MCF 10A (cell line): ENCODE measurements at regions not wholly inside any gene's neighbourhood (a gene's known extent, or its start where the extent isn't known, plus 50 kb on each side); places are given as distances from the start of the nearest gene placed in this dataset.

ENCODE experiments used
- BruUV-seq: library from RNA; stranded (reverse); fragments of 400-500 nt; replicated peaks from 2 replicates; lab custom pipeline; 2021; lab: Mats Ljungman, UMichigan
- CTCF ChIA-PET: fragments of 300-600 bp; sonication (Branson Sonifier 250); formaldehyde crosslinking; extraction: SDS; loops from one replicate; lab custom pipeline; 2021; ENCODE audit warnings: antibody characterized with exemption, inconsistent platforms; lab: Yijun Ruan, JAX
- POLR2A ChIA-PET: fragments of 300-600, 350-650 bp; sonication (Branson Sonifier 250); formaldehyde crosslinking; extraction: SDS; loops from one replicate; lab custom pipeline; 2020; ENCODE audit warnings: antibody characterized with exemption, inconsistent platforms; lab: Yijun Ruan, JAX
- DNase-seq: peaks from one replicate; pipeline ENCODE4 v3.0.0-alpha.2; 2018; ENCODE audit not compliant: unreplicated experiment
- H3K27ac Mint-ChIP-seq: one replicate; pipeline ENCODE4 v1.8.0; 2022; ENCODE audit warnings: mild to moderate bottlenecking, low read depth, mixed read lengths; ENCODE audit not compliant: unreplicated experiment
- H3K27me3 Mint-ChIP-seq: one replicate; pipeline ENCODE4 v1.8.0; 2022; ENCODE audit warnings: mixed read lengths; ENCODE audit not compliant: insufficient read depth, unreplicated experiment
- H3K36me3 Mint-ChIP-seq: one replicate; pipeline ENCODE4 v1.8.0; 2022; ENCODE audit warnings: mild to moderate bottlenecking, moderate library complexity, mixed read lengths; ENCODE audit not compliant: insufficient read depth, unreplicated experiment
- H3K4me1 Mint-ChIP-seq: one replicate; pipeline ENCODE4 v1.8.0; 2022; ENCODE audit warnings: mixed read lengths; ENCODE audit not compliant: insufficient read depth, unreplicated experiment
- H3K4me3 Mint-ChIP-seq: one replicate; pipeline ENCODE4 v1.8.0; 2022; ENCODE audit warnings: mild to moderate bottlenecking, moderate library complexity, mixed read lengths; ENCODE audit not compliant: unreplicated experiment
- H3K9me3 Mint-ChIP-seq: one replicate; pipeline ENCODE4 v1.8.0; 2022; ENCODE audit warnings: mixed read lengths; ENCODE audit not compliant: unreplicated experiment
- intact Hi-C: fragments of 100-400 bp; cut with micrococcal nuclease; formaldehyde crosslinking; loops from 2 replicates; pipeline ENCODE4 v1.14.1; 2022
- TF ChIP-seq, protein P1 (sequence below): fragments of 200-600 bp; IDR thresholded peaks from one replicate; pipeline ENCODE4 v1.8.0; 2022; ENCODE audit warnings: antibody characterized with exemption, mild to moderate bottlenecking; ENCODE audit not compliant: unreplicated experiment

DNA sequence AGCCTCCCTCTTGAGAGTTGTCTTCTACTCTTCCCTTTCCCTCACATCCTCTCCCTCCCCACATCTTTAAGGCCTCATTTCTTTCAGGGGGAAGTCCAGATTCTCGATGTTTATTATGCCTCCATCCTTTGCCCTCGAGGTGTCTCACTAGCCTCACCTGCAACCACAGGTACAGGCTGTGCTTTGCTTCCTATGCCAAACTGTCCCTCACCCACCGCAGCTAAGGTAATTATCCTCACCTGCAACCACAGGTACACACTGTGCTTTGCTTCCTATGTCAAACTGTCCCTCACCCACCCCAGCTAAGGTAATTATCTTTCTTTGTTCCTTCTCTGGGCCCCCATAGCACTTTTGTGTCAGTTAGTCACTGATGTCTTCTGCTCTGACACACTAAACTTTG, 328.1 kb upstream of the SNX7 start:
- Mint-ChIP-seq H3K36me3 (no peaks in the 10 kb centered on the region), H3K27me3 (no peaks in the 10 kb centered on the region), H3K4me1 (peaks cover 34% of the 10 kb centered on the region), H3K9me3 (no peaks in the 10 kb centered on the region), H3K27ac (no peak overlapping the region), H3K4me3 (no peak overlapping the region)
- POLR2A ChIA-PET = no interaction called here
- intact Hi-C loops = no loop called here
- CTCF ChIA-PET = interaction anchor here (0.6 kb wide), 2 partner anchors 99 to 1986 kb away, joined by 3 read pairs; no protein-coding TSS in a partner anchor
- BruUV-seq = no TSS peak
- DNase-seq = no peak
- TF ChIP-seq, protein P1, sequence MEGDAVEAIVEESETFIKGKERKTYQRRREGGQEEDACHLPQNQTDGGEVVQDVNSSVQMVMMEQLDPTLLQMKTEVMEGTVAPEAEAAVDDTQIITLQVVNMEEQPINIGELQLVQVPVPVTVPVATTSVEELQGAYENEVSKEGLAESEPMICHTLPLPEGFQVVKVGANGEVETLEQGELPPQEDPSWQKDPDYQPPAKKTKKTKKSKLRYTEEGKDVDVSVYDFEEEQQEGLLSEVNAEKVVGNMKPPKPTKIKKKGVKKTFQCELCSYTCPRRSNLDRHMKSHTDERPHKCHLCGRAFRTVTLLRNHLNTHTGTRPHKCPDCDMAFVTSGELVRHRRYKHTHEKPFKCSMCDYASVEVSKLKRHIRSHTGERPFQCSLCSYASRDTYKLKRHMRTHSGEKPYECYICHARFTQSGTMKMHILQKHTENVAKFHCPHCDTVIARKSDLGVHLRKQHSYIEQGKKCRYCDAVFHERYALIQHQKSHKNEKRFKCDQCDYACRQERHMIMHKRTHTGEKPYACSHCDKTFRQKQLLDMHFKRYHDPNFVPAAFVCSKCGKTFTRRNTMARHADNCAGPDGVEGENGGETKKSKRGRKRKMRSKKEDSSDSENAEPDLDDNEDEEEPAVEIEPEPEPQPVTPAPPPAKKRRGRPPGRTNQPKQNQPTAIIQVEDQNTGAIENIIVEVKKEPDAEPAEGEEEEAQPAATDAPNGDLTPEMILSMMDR = no peak

DNA sequence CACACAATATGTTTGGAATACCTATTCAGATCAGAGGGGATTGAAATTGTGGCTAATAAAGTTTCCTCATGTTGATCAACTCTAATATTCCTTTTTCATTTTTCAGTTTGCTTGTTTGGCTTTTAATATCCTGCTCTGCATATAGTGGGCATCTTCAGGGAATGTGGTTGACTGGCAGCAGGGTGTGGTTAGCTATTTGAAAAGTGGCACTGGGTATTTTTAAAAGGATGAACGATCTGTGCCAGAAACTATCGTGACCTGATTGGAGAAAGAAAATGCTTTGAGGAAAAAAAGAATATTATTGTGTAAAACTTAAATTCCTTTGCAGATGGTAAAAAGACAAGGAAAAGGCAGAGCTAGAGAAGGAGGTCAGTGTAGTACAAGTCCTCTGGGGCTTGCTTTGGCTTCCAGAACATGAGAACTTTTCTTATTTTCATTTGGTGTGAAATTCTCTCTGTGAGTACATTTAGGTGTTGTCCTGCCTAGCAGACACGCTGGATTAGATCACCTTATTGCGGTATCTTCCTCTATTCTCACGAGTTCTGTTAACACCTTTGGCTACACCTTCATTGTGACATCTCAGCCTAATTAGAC, 329.7 kb upstream of the SNX7 start:
- Mint-ChIP-seq H3K27ac (peak overlapping the region; percentile 83), H3K9me3 (no peaks in the 10 kb centered on the region), H3K36me3 (no peaks in the 10 kb centered on the region), H3K27me3 (no peaks in the 10 kb centered on the region), H3K4me1 (peaks cover 40% of the 10 kb centered on the region), H3K4me3 (no peak overlapping the region)
- intact Hi-C loops = no loop called here
- DNase-seq = no peak
- TF ChIP-seq, protein P1 = no peak
- POLR2A ChIA-PET = interaction anchor here (0.6 to 1.1 kb wide), 3 partner anchors 16 to 996 kb away, joined by 3 to 5 read pairs (median 3); no protein-coding TSS in a partner anchor
- CTCF ChIA-PET = no interaction called here
- BruUV-seq = no TSS peak

DNA sequence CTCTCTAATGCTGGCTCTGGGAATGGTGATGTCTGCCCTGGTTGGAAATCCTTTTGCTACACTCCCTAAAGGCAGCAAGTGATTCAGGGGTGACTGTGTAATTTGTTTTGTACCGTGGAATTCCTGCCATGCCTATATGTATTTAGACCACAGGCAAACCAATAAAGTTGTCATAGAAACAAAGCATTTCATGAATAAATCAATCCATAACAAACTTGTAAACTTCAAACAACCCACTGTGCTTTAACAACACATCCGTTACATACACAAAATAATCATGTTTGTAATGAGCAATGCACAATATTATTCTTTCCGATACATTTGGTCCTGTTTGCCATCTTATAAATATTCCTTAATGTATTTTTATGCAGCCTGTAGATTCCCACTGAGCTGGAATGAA, 330.3 kb upstream of the SNX7 start:
- POLR2A ChIA-PET = interaction anchor here (1.1 kb wide), 1 partner anchor 55 kb away, joined by 5 read pairs; no protein-coding TSS in a partner anchor
- CTCF ChIA-PET = no interaction called here
- Mint-ChIP-seq H3K27me3 (no peaks in the 10 kb centered on the region), H3K4me1 (peaks cover 42% of the 10 kb centered on the region), H3K4me3 (no peak overlapping the region), H3K36me3 (no peaks in the 10 kb centered on the region), H3K27ac (peak overlapping the region; percentile 83), H3K9me3 (no peaks in the 10 kb centered on the region)
- BruUV-seq = no TSS peak
- no peak for DNase-seq
- TF ChIP-seq, protein P1 = no peak
- intact Hi-C loops = no loop called here

DNA sequence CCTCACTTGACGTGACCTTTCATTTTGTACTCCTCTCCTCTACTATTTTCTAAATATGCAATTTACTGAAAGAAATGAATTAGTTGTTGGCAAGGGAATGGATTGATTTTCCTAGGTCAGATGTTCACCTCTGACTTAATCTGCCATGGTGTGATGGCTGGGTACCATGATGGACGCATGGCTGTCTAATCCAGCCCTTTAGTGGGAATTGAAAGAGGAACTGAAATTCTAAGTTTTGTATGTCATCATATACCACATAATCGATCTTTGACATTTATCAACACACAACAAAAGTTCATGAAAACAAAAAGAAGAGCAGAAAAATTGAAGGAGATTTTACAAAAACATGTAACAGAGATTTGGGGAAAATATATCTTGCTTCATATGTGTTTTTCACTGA, 331.3 kb upstream of the SNX7 start:
- no peak overlapping the region for H3K4me3 Mint-ChIP-seq
- BruUV-seq = no TSS peak
- POLR2A ChIA-PET = no interaction called here
- H3K4me1 Mint-ChIP-seq = peaks cover 48% of the 10 kb centered on the region
- no peak for DNase-seq
- intact Hi-C loops = no loop called here
- TF ChIP-seq, protein P1 = no peak
- H3K27me3 Mint-ChIP-seq = no peaks in the 10 kb centered on the region
- no peaks in the 10 kb centered on the region for H3K36me3 Mint-ChIP-seq
- H3K27ac Mint-ChIP-seq = peak overlapping the region; percentile 63
- no peaks in the 10 kb centered on the region for H3K9me3 Mint-ChIP-seq
- CTCF ChIA-PET = interaction anchor here (0.5 kb wide), 1 partner anchor 1196 kb away, joined by 4 read pairs; no protein-coding TSS in a partner anchor
